H1 (cell line): ENCODE measurements at regions not wholly inside any gene's neighbourhood (a gene's known extent, or its start where the extent isn't known, plus 50 kb on each side); places are given as distances from the start of the nearest gene placed in this dataset.

Source experiments
- CTCF ChIA-PET: fragments of 300-600 bp; sonication (Branson Sonifier 250); formaldehyde crosslinking; loops from one replicate; lab custom pipeline; 2021; ENCODE audit not compliant: partially characterized antibody; lab: Charles Lee
- POLR2A ChIA-PET: fragments of 300-600 bp; sonication (Branson Sonifier 250); formaldehyde crosslinking; loops from one replicate; lab custom pipeline; 2021; ENCODE audit warnings: inconsistent platforms; ENCODE audit not compliant: partially characterized antibody; lab: Charles Lee
- DNase-seq, 2 experiments: peaks; one replicate each; pipeline versions ENCODE4 v3.0.0 to v3.0.0-alpha.2; 2010 to 2022; ENCODE audit warnings: low spot score in 2 of 2, low read depth in 1 of 2, mixed read lengths in 1 of 2
- FAIRE-seq: peaks from 2 replicates; lab custom pipeline; 2011; peaks lifted over from hg19 to GRCh38; lab: Jason Lieb, UNC
- H2AFZ ChIP-seq: 2 replicates; pipeline ENCODE4 v1.8.1; 2012; ENCODE audit warnings: low read length, inconsistent platforms
- H2AK5ac ChIP-seq: 2 replicates; pipeline ENCODE4 v1.6.1; 2013; ENCODE audit warnings: low read depth, low read length
- H2BK120ac ChIP-seq: replicated peaks from 2 replicates; pipeline ENCODE3; 2013; ENCODE audit warnings: low read depth, low read length, inconsistent platforms
- H2BK12ac ChIP-seq: 2 replicates; pipeline ENCODE4 v1.6.1; 2013; ENCODE audit warnings: low read depth, low read length
- H2BK15ac ChIP-seq: 2 replicates; pipeline ENCODE4 v1.6.1; 2013; ENCODE audit warnings: low read length
- H2BK20ac ChIP-seq: 2 replicates; pipeline ENCODE4 v1.6.1; 2013; ENCODE audit warnings: low read length
- H2BK5ac ChIP-seq: 2 replicates; pipeline ENCODE4 v1.6.1; 2013; ENCODE audit warnings: low read depth, low read length
- H3K14ac ChIP-seq: 2 replicates; pipeline ENCODE4 v1.6.1; 2013; ENCODE audit warnings: inconsistent platforms; ENCODE audit not compliant: insufficient read length
- H3K18ac ChIP-seq: 2 replicates; pipeline ENCODE4 v1.6.1; 2013; ENCODE audit warnings: low read length; ENCODE audit errors: extremely low read depth
- H3K23ac ChIP-seq: 2 replicates; pipeline ENCODE4 v1.6.1; 2013; ENCODE audit warnings: inconsistent platforms; ENCODE audit not compliant: insufficient read length
- H3K23me2 ChIP-seq: 2 replicates; pipeline ENCODE4 v1.6.1; 2013; ENCODE audit warnings: low read depth, low read length
- H3K27ac ChIP-seq: 2 replicates; pipeline ENCODE4 v1.6.1; 2011; ENCODE audit warnings: low read depth, low read length, inconsistent platforms
- H3K27me3 ChIP-seq, 4 experiments: replicated peaks in 1 of 4; 1 replicate in 1 of 4; 2 replicates in 3 of 4; pipeline versions ENCODE4 v1.6.1 to v1.8.1; 2011 to 2013; ENCODE audit warnings: low read length in 3 of 4, mild to moderate bottlenecking in 3 of 4, inconsistent platforms in 2 of 4, mixed read lengths in 2 of 4, moderate library complexity in 1 of 4; ENCODE audit not compliant: control insufficient read depth in 3 of 4, insufficient read depth in 3 of 4; ENCODE audit errors: extremely low read depth in 1 of 4
- H3K36me3 ChIP-seq, 4 experiments: 2 replicates each; pipeline versions ENCODE4 v1.6.1 to v1.8.1; 2011 to 2013; ENCODE audit warnings: mild to moderate bottlenecking in 4 of 4, low read length in 3 of 4, moderate library complexity in 2 of 4, control low read depth in 1 of 4, inconsistent platforms in 1 of 4; ENCODE audit not compliant: insufficient read depth in 4 of 4, control insufficient read depth in 2 of 4
- H3K4ac ChIP-seq: replicated peaks from 2 replicates; pipeline ENCODE3; 2013; ENCODE audit warnings: low read length, low read depth, mixed read lengths, inconsistent platforms; ENCODE audit not compliant: insufficient read length
- H3K4me1 ChIP-seq, 4 experiments: replicated peaks in 1 of 4; 1 replicate in 1 of 4; 2 replicates in 3 of 4; pipeline versions ENCODE4 v1.6.1 to v1.8.1; 2011 to 2013; ENCODE audit warnings: low read length in 3 of 4, inconsistent platforms in 2 of 4, mixed read lengths in 1 of 4; ENCODE audit not compliant: insufficient read depth in 4 of 4, control insufficient read depth in 3 of 4
- H3K4me2 ChIP-seq, 2 experiments: 2 replicates each; pipeline versions ENCODE4 v1.6.1 to v1.8.1; 2011 to 2013; ENCODE audit warnings: low read depth in 2 of 2, low read length in 2 of 2, control low read depth in 1 of 2, inconsistent platforms in 1 of 2, mild to moderate bottlenecking in 1 of 2; ENCODE audit not compliant: insufficient read depth in 1 of 2
- H3K4me3 ChIP-seq, 4 experiments: fragments of 200-600, 300-600 bp in 1 of 4; sonication (generic), shearing (Covaris generic), sonication (Bioruptor Twin) in 1 of 4; 2 replicates each; pipeline versions ENCODE4 v1.5.1 to v1.8.1; 2011 to 2016; ENCODE audit warnings: low read length in 4 of 4, low read depth in 3 of 4, control low read depth in 2 of 4, inconsistent platforms in 2 of 4, mild to moderate bottlenecking in 2 of 4, mixed read lengths in 1 of 4, moderate library complexity in 1 of 4; ENCODE audit not compliant: insufficient read depth in 2 of 4; ENCODE audit errors: extremely low read depth in 1 of 4
- H3K56ac ChIP-seq: replicated peaks from 2 replicates; pipeline ENCODE3; 2013; ENCODE audit warnings: low read depth, mild to moderate bottlenecking, mixed read lengths, low read length, inconsistent platforms; ENCODE audit not compliant: insufficient read length
- H3K79me1 ChIP-seq: 2 replicates; pipeline ENCODE4 v1.6.1; 2013; ENCODE audit warnings: low read depth, low read length, control low read depth
- H3K79me2 ChIP-seq, 2 experiments: 2 replicates each; pipeline versions ENCODE4 v1.6.1 to v1.8.1; 2012 to 2013; ENCODE audit warnings: low read length in 2 of 2, mild to moderate bottlenecking in 2 of 2, inconsistent platforms in 1 of 2; ENCODE audit not compliant: insufficient read depth in 2 of 2, control insufficient read depth in 1 of 2
- H3K9ac ChIP-seq, 4 experiments: replicated peaks in 1 of 4; 1 replicate in 1 of 4; 2 replicates in 3 of 4; pipeline versions ENCODE4 v1.6.1 to v1.8.1; 2011 to 2013; ENCODE audit warnings: low read depth in 3 of 4, low read length in 3 of 4, control low read depth in 2 of 4, mild to moderate bottlenecking in 2 of 4, moderate library complexity in 2 of 4, inconsistent platforms in 1 of 4; ENCODE audit errors: extremely low read depth in 1 of 4
- H3K9me3 ChIP-seq, 2 experiments: 2 replicates each; pipeline versions ENCODE4 v1.6.1 to v1.8.1; 2012 to 2013; ENCODE audit warnings: mild to moderate bottlenecking in 2 of 2, moderate library complexity in 2 of 2, control low read depth in 1 of 2, inconsistent platforms in 1 of 2, low read depth in 1 of 2, low read length in 1 of 2, mixed read lengths in 1 of 2; ENCODE audit not compliant: insufficient read depth in 2 of 2
- H4K20me1 ChIP-seq, 2 experiments: replicated peaks in 1 of 2; 2 replicates each; pipeline versions ENCODE3 to v1.8.1; 2011 to 2013; ENCODE audit warnings: inconsistent platforms in 2 of 2, low read length in 2 of 2, mild to moderate bottlenecking in 1 of 2; ENCODE audit not compliant: insufficient read depth in 2 of 2, control insufficient read depth in 1 of 2
- H4K5ac ChIP-seq: 2 replicates; pipeline ENCODE4 v1.6.1; 2013; ENCODE audit warnings: low read length, low read depth, mixed read lengths, inconsistent platforms; ENCODE audit not compliant: insufficient read length
- H4K8ac ChIP-seq: 2 replicates; pipeline ENCODE4 v1.8.0; 2013; ENCODE audit warnings: mild to moderate bottlenecking, moderate library complexity, low read length, inconsistent platforms; ENCODE audit not compliant: insufficient read depth; ENCODE audit errors: extremely low read depth
- H4K91ac ChIP-seq: replicated peaks from 2 replicates; pipeline ENCODE3; 2013; ENCODE audit warnings: low read length, mixed read lengths, inconsistent platforms; ENCODE audit not compliant: insufficient read length
- RAD21 ChIP-seq, 2 experiments: IDR thresholded peaks in 1 of 2; conservative IDR thresholded peaks in 1 of 2; 2 replicates each; pipeline ENCODE4 v1.6.1; 2011; ENCODE audit warnings: low read depth in 2 of 2, low read length in 2 of 2, improper control_type of control experiment in 1 of 2, inconsistent platforms in 1 of 2, mild to moderate bottlenecking in 1 of 2, moderate library complexity in 1 of 2
- WGBS, 2 experiments: shearing (Covaris generic) in 1 of 2; methylation state at CpG; one replicate each; pipeline versions ENCODE4 v1.1.6 to v1.1.7; 2013 to 2015; ENCODE audit warnings: low lambda C conversion rate in 2 of 2, mixed read lengths in 2 of 2, inconsistent platforms in 1 of 2, low coverage in 1 of 2, missing lambda C conversion rate in 1 of 2; ENCODE audit not compliant: insufficient replicate concordance in 2 of 2, insufficient coverage in 1 of 2, insufficient read length in 1 of 2; ENCODE audit errors: extremely low coverage in 1 of 2, missing lambda C conversion rate in 1 of 2; 5-methylcytosine and 5-hydroxymethylcytosine counted together
- TF ChIP-seq, protein P1 (sequence below): IDR thresholded peaks from 2 replicates; pipeline ENCODE4 v1.6.1; 2011; ENCODE audit warnings: low read depth, mild to moderate bottlenecking, low read length; ENCODE audit not compliant: insufficient read depth

DNA sequence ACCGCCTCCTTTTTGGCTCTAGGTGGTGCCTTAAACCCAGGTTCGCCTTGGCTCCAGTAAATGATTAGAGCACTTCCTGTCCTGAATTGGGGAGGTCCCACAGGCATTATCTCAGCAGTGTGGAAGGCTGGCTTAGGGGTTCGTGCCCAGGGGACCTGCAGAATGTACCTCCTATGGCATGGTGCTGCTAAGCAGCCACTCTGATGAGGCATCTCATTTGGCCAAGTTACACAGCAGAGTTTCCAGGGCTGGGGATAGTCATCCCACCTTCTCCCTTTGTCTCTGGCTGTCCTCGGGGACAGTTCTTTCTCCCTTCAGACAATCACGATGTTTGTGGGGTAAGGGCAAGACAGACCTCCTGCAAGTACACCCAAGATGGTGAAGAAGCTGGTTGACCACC, 371.2 kb downstream of the VPS13C start:
- Histone ChIP-seq H2BK5ac (no peak overlapping the region), H3K14ac (no peak overlapping the region), H2BK15ac (no peak overlapping the region), H2AFZ (no peak overlapping the region), H4K20me1 (no peaks in the 10 kb centered on the region), H3K9ac (no peak overlapping the region), H3K18ac (no peak overlapping the region), H2BK120ac (no peak overlapping the region), H4K5ac (no peak overlapping the region), H2AK5ac (no peak overlapping the region), H3K4ac (no peak overlapping the region), H3K4me3 (no peak overlapping the region), H3K56ac (no peak overlapping the region), H3K27me3 (no peaks in the 10 kb centered on the region), H3K4me1 (peaks cover 0 to 2% (median under 1%) of the 10 kb centered on the region in 4 experiments; a peak in 2 of 7 replicates), H4K8ac (no peak overlapping the region), H2BK12ac (no peak overlapping the region), H3K9me3 (no peaks in the 10 kb centered on the region), H3K23ac (no peak overlapping the region), H3K27ac (no peak overlapping the region), H3K79me2 (no peaks in the 10 kb centered on the region), H2BK20ac (no peak overlapping the region), H3K4me2 (no peak overlapping the region), H4K91ac (no peak overlapping the region), H3K36me3 (no peaks in the 10 kb centered on the region), H3K23me2 (no peaks in the 10 kb centered on the region), H3K79me1 (no peaks in the 10 kb centered on the region)
- WGBS, 2 experiments, result 90% methylated on average over 5 of the region's 5 CpGs; no CpG with 5 or more reads in 1 of the 2 experiments
- ChIA-PET CTCF (interaction anchor here (0.8 to 2.2 kb wide), 3 partner anchors 16 to 146 kb away, joined by 3 to 5 read pairs (median 5); no protein-coding TSS in a partner anchor), POLR2A (no interaction called here)
- DNase-seq (no peak), FAIRE-seq (no peak)
- TF ChIP-seq RAD21 (IDR thresholded peaks at IDR 0.05 in 1 of 2, conservative IDR thresholded peaks at IDR 0.05 in 1 of 2; ENCODE audit: low read depth in 2 of 2, low read length in 2 of 2), result peak; percentile 10 to 20; a peak in 2 of 4 replicates
- TF ChIP-seq, protein P1, sequence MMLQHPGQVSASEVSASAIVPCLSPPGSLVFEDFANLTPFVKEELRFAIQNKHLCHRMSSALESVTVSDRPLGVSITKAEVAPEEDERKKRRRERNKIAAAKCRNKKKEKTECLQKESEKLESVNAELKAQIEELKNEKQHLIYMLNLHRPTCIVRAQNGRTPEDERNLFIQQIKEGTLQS, result no peak
